ENCODE measurements at regions not wholly inside any gene's neighbourhood (a gene's known extent, or its start where the extent isn't known, plus 50 kb on each side); places are given as distances from the start of the nearest gene placed in this dataset.

DNA sequence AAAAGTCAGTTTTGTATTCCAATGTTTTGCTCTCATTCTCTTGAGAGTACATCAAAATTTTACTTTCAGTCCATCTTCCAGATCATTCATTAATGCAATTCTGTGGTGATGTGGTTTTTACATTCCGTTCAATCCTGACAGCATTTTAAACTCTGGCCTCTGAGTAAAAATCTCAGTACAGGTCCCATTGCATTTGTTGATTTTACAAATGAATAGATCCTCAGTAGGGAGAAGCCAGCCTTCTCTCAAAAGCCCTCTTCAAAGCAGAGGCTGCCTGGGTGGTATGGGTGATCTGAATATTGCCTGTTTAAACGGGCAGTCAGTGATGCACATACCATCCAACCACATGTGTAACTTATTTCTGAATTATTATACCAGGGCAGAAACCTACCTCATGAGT is 72.5 kb upstream of the TSC22D2 start:
- TF ChIP-seq, protein P1, sequence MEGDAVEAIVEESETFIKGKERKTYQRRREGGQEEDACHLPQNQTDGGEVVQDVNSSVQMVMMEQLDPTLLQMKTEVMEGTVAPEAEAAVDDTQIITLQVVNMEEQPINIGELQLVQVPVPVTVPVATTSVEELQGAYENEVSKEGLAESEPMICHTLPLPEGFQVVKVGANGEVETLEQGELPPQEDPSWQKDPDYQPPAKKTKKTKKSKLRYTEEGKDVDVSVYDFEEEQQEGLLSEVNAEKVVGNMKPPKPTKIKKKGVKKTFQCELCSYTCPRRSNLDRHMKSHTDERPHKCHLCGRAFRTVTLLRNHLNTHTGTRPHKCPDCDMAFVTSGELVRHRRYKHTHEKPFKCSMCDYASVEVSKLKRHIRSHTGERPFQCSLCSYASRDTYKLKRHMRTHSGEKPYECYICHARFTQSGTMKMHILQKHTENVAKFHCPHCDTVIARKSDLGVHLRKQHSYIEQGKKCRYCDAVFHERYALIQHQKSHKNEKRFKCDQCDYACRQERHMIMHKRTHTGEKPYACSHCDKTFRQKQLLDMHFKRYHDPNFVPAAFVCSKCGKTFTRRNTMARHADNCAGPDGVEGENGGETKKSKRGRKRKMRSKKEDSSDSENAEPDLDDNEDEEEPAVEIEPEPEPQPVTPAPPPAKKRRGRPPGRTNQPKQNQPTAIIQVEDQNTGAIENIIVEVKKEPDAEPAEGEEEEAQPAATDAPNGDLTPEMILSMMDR (IDR thresholded peaks at IDR 0.05; ENCODE audit: insufficient read depth, missing control alignments): no peak
- DNase-seq (ENCODE audit: insufficient read length, low spot score) (no peak), FAIRE-seq (no peak)

DNA sequence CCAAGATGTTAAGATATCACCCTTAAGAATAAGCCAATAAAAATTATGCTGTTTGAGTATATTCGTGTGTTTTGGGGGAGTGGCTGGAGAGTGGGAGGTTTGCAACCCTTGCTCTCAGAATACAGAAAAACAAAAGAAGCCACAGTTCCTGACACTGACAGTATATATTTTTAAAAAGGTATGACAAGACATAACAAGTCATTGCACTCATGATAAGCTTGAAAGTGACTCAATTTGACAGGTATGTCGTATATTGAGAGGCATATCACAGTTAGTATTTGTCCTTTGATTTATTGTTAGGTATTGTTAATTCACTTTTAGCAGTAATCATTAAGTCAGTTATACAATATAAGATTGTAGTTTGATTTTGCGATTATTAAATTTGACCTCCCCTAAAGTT is 73.1 kb upstream of the TSC22D2 start:
- DNase-seq (ENCODE audit: insufficient read length, low spot score) (no peak), FAIRE-seq (no peak)
- TF ChIP-seq, protein P1 (IDR thresholded peaks at IDR 0.05; ENCODE audit: insufficient read depth, missing control alignments): no peak

DNA sequence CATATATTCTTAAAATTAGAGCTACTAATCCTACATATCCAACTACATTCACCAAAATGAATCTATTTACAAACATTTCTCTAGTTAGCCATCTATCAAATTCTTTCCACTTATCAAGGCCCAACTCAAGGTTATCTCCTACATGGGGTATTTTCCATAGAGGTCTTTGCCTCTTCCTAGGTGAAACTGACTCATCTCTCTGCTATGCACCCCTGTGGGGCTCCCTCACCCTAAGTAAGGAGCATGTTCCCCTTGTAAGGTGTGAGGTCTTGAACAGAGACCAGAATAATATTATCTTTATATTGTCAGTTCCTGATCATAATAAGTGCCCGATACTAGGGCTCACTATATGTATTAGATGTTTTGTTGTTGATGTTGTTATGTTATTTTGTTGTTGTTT is 74.6 kb upstream of the TSC22D2 start:
- no peak for FAIRE-seq

DNA sequence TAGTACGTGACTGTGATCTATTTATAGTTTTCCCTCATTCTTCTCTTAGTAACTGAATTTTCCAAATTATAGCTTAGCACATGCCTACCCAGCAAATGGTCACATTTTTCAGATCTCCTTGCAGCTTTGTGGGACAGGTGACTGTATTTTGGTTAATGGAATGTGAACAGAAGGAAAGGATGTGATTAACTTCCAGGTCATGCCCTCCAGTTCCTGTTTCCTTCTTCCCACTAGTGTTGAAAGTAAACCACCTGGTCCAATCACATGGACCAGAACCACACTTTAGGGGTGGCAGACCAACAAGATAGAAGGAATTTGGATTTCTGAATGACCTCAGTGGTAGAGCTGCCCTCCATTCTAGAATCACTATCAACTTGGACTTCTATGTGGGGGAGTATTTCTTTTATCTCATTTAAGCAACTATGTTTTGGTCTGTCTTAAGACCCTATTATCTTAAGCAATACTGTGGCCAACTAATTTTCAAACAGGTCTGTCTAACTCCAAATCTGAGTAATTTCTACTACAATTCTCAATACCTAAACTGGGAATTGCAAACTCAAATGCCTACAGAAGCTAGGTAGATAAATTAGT is 76.0 kb upstream of the TSC22D2 start:
- DNase-seq (ENCODE audit: insufficient read length, low spot score): no peak
- FAIRE-seq: no peak
- TF ChIP-seq, protein P1 (IDR thresholded peaks at IDR 0.05; ENCODE audit: insufficient read depth, missing control alignments): no peak

More for the DNA sequence above, 74.6 kb upstream of the TSC22D2 start:
- TF ChIP-seq, protein P1 (IDR thresholded peaks at IDR 0.05; ENCODE audit: insufficient read depth, missing control alignments): no peak
- no peak for DNase-seq (ENCODE audit: insufficient read length, low spot score)

DNA sequence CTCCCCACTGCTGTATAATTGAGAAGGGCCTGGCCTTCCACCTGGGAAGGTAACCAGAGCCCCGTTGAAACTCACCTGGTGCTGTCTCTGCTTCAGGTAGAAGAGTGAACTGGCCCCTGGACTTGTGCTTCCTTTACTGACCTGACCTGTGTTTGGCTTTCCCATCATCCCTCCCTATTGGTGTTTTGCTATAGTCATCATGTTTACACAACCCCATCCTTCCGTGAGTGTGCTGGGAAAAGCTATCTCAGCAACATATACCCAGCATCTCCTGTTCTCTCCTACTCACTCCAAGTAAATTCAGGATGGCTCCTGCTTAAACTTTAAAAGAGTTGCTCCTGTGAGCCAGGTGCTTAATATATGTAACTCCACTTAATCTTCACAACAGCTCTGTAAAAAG is 77.2 kb upstream of the TSC22D2 start:
- FAIRE-seq (no peak), DNase-seq (ENCODE audit: insufficient read length, low spot score) (no peak)
- TF ChIP-seq, protein P1 (IDR thresholded peaks at IDR 0.05; ENCODE audit: insufficient read depth, missing control alignments): no peak

DNA sequence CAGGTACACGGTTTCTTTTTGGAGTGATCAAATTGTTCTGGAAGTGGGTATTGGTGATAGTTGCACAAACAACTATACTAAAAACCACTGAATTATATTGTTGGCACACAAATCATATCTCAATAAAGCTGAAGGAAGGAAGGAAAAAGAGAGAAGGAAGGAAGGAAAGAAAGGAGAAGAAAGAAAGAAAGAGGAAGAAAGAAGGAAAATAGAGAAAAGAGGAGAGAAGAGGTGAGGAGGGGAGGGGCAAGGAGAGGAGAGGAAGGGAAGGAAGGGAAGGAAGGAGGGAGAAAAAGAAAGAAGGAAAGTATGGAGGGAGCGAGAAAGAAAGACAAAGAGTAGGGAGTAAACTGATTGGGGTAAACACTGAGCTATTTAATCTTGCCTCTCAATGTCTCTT is 77.9 kb upstream of the TSC22D2 start:
- FAIRE-seq: no peak
- no peak for DNase-seq (ENCODE audit: insufficient read length, low spot score)
- TF ChIP-seq, protein P1 (IDR thresholded peaks at IDR 0.05; ENCODE audit: insufficient read depth, missing control alignments): no peak

DNA sequence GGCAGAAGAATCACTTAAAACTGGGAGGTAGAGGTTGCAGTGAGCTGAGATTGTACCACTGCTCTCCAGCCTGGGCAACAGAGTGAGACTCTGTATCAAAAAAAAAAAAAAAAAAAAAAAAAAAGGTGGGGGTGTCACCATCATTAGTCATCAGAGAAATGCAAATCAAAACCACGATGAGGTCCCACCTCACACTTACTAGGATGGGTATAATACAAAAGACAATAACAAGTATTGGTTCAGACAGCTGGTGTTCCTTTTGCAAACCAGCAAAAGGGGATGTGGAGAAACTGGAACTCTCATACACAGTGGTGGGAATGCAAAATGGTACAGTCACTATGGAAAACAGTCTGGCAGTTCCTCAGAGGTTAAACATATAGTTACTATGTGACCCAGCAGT is 78.7 kb upstream of the TSC22D2 start:
- FAIRE-seq (no peak), DNase-seq (ENCODE audit: insufficient read length, low spot score) (no peak)
- TF ChIP-seq, protein P1 (IDR thresholded peaks at IDR 0.05; ENCODE audit: insufficient read depth, missing control alignments): no peak

Data from D721Med (cell line).